ENCODE measurements at regions not wholly inside any gene's neighbourhood (a gene's known extent, or its start where the extent isn't known, plus 50 kb on each side); places are given as distances from the start of the nearest gene placed in this dataset.

DNA sequence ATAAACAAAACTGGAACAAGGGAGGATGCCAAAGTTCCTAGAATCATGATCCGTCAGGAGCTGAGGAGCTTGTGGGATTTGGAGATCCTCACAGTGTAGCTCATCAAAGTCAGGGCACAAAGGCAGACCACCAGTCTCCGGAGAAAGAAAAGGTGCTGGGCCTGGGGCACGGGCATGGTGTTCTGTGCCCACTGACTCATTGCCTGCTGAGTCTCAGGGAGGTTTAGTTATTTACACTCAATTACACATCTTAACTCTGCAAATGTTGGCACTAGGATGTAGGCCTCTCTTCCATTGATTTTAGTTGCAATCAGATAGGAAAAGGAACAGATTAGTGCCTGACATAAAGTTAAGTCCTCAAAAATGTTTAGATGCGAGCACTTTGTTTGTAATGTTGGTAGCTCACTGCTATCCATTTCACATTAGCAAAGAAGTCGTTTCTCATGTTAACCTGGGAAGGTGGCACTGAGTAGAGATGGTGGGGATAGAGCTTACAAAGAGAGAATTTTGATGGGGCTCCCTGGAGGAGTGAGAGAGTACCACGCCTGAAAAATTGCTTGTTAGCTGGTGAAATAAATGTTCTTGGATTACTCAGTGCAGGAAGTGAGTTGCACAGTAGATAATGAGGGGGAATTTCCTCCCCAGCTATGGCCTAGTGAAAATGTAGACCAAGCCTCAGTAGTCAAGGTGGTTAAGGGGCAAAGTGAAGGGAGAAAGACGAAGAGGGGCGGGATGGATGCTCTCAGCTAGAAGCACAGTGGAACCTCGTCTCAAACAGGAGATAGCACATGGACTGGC is 109.5 kb upstream of the CD180 start:
- H3K27ac Mint-ChIP-seq, result no peak overlapping the region
- H3K4me1 Mint-ChIP-seq (ENCODE audit: low read depth), result peaks cover 16% of the 10 kb centered on the region
- ChIA-PET POLR2A (no interaction called here), CTCF (interaction anchor here (1.1 to 1.4 kb wide), 2 partner anchors 9 to 59 kb away, joined by 3 to 4 read pairs; no protein-coding TSS in a partner anchor)
- H3K27me3 Mint-ChIP-seq, result no peaks in the 10 kb centered on the region
- TF ChIP-seq, protein P1, sequence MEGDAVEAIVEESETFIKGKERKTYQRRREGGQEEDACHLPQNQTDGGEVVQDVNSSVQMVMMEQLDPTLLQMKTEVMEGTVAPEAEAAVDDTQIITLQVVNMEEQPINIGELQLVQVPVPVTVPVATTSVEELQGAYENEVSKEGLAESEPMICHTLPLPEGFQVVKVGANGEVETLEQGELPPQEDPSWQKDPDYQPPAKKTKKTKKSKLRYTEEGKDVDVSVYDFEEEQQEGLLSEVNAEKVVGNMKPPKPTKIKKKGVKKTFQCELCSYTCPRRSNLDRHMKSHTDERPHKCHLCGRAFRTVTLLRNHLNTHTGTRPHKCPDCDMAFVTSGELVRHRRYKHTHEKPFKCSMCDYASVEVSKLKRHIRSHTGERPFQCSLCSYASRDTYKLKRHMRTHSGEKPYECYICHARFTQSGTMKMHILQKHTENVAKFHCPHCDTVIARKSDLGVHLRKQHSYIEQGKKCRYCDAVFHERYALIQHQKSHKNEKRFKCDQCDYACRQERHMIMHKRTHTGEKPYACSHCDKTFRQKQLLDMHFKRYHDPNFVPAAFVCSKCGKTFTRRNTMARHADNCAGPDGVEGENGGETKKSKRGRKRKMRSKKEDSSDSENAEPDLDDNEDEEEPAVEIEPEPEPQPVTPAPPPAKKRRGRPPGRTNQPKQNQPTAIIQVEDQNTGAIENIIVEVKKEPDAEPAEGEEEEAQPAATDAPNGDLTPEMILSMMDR (IDR thresholded peaks at IDR 0.05), result no peak
- intact Hi-C loops (cut with micrococcal nuclease), result no loop called here
- no peak overlapping the region for H3K4me3 Mint-ChIP-seq
- no peaks in the 10 kb centered on the region for H3K9me3 Mint-ChIP-seq
- peak; percentile 27 for ATAC-seq
- DNase-seq, result no peak
- no peaks in the 10 kb centered on the region for H3K36me3 Mint-ChIP-seq (ENCODE audit: low read depth)

DNA sequence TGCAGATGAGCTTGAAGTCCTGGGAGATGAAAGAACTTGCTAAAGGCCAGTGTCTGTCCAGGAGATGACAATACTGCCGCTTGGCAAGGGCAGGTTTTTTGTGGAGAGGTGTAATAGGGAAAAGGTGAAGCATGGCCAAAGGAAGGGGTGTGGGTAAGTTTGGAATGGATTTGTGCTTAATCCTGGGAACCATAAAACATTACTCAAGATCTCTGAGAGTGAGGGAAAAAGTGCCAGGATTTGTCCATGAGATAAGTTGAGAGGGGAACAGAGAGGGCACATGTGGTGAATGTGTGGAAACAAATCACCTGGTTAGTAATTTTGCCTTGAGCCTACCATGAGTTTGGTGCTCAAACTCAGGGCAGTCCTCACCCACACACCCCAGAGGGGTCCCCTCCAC is 108.8 kb upstream of the CD180 start:
- DNase-seq (no peak), ATAC-seq (no peak)
- Mint-ChIP-seq H3K9me3 (no peaks in the 10 kb centered on the region), H3K36me3 (ENCODE audit: low read depth) (no peaks in the 10 kb centered on the region), H3K27ac (no peak overlapping the region), H3K4me1 (ENCODE audit: low read depth) (peaks cover 16% of the 10 kb centered on the region), H3K4me3 (no peak overlapping the region), H3K27me3 (no peaks in the 10 kb centered on the region)
- POLR2A ChIA-PET, result no interaction called here
- CTCF ChIA-PET, result interaction anchor here (1.1 kb wide), 1 partner anchor 59 kb away, joined by 4 read pairs; no protein-coding TSS in a partner anchor
- TF ChIP-seq, protein P1 (IDR thresholded peaks at IDR 0.05), result no peak
- intact Hi-C loops (cut with micrococcal nuclease), result no loop called here

DNA sequence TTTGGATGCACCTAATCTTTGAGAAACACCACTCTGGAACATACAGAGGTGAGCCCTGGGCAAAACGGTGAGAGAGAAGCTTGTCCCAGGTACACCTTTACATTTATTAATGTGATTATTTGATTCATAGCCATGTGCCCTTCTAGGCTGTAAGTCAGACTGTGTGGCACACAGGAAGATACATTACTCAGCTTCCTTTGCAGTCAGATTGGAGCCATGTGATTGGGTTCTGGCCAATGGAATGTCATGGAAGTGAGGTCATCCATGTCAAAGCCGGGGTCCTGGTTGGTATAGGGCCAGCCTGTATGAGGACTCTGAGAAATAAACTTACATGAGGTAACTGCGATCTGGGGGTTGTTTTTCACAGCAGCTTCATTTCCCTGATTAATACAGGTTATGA is 106.8 kb upstream of the CD180 start:
- TF ChIP-seq, protein P1 (IDR thresholded peaks at IDR 0.05), result no peak
- CTCF ChIA-PET, result no interaction called here
- Mint-ChIP-seq H3K27me3 (no peaks in the 10 kb centered on the region), H3K9me3 (no peaks in the 10 kb centered on the region), H3K27ac (no peak overlapping the region), H3K4me3 (no peak overlapping the region), H3K36me3 (ENCODE audit: low read depth) (no peaks in the 10 kb centered on the region), H3K4me1 (ENCODE audit: low read depth) (peaks cover 16% of the 10 kb centered on the region)
- DNase-seq, result peak; percentile 3
- ATAC-seq, result no peak
- intact Hi-C loops (cut with micrococcal nuclease), result no loop called here
- POLR2A ChIA-PET, result no interaction called here

DNA sequence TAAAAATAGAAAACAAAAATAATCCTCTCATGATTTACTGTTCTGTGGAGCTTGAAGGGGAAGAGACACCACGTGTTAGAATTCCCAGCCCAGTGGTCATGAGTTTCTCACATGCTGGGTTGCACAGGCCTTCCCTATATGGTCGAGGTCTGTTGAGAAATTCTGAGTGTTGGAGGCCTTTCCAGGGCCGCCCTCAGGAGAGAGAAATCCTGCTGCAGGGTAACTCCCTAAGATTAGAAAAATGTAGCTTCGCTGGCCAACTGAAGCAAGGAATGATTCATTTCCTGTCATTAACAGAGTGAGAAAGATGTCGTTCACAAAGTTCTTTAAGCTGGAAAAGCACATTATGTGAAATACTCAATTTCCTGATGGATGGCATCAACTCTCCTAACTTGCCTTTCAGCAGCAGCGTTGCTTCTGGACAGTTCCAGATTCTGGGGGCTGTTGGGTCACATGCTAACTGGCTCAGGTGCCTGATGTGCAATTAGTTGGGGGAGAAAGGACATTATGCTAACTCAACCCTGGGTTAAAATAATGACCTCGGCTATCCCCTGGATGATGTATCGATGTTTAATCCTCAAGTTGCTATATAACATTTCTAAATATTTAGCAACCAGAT is 104.8 kb upstream of the CD180 start:
- intact Hi-C loops (cut with micrococcal nuclease), result no loop called here
- Mint-ChIP-seq H3K27me3 (no peaks in the 10 kb centered on the region), H3K4me1 (ENCODE audit: low read depth) (peaks cover 4% of the 10 kb centered on the region), H3K4me3 (no peak overlapping the region), H3K36me3 (ENCODE audit: low read depth) (no peaks in the 10 kb centered on the region), H3K9me3 (no peaks in the 10 kb centered on the region), H3K27ac (no peak overlapping the region)
- CTCF ChIA-PET, result interaction anchor here (1.2 kb wide), 1 partner anchor 55 kb away, joined by 4 read pairs; no protein-coding TSS in a partner anchor
- DNase-seq, result no peak
- ATAC-seq, result no peak
- POLR2A ChIA-PET, result no interaction called here
- TF ChIP-seq, protein P1 (IDR thresholded peaks at IDR 0.05), result no peak

DNA sequence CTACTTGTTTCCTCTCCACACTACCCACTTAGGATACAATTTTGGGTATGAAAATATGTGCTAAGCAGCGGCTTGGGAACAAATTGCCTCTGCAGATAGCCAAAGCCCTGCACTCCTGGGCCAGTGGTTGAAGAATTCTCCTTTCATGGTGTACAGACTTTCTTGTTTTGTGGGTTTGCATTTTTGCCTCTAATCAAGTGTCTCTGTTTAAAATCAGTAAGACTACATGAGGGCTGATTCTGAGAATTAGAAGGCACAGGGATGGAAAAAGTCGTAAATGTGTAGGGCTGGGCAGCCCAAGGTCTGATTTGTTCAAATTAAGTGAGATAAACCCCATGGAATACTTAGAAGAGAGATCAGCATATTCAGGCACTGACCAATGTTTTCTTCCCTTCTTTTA is 103.7 kb upstream of the CD180 start:
- Mint-ChIP-seq H3K9me3 (no peaks in the 10 kb centered on the region), H3K27ac (no peak overlapping the region), H3K27me3 (no peaks in the 10 kb centered on the region), H3K4me3 (no peak overlapping the region), H3K4me1 (ENCODE audit: low read depth) (no peaks in the 10 kb centered on the region), H3K36me3 (ENCODE audit: low read depth) (no peaks in the 10 kb centered on the region)
- DNase-seq, result no peak
- ChIA-PET POLR2A (no interaction called here), CTCF (no interaction called here)
- intact Hi-C loops (cut with micrococcal nuclease), result no loop called here
- no peak for ATAC-seq
- TF ChIP-seq, protein P1 (IDR thresholded peaks at IDR 0.05), result no peak
